RPMI8226 (cell line): ENCODE measurements at regions not wholly inside any gene's neighbourhood (a gene's known extent, or its start where the extent isn't known, plus 50 kb on each side); places are given as distances from the start of the nearest gene placed in this dataset.

Experiments used
- DNase-seq: peaks from one replicate; pipeline ENCODE4 v3.0.0-alpha.2; 2015

- no peak for DNase-seq
Observed at GRCh38 chr1:219993554-219994433, 52.5 kb downstream of the EPRS1 start.

DNA sequence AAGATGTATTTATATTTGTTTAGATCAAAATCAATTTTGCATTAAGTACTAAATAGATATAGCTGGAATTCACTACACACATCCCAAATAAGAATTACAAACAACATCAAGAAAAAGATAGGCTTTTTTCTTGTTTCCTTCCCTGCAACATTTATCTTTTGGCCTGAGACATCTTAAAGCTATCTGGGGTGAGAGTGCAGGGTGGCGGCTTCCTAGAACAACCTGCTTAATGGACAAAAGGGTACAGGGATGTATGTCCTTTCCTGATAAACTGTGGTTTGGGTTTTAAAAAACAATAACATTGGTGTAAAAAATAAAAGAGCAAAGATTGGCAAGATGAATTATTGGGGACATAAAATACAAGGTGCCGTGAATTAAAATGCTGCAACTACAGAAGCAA, 54.4 kb downstream of the EPRS1 start:
- DNase-seq = no peak

- no peak for DNase-seq
Observed at GRCh38 chr1:219991511-219991810, 54.8 kb downstream of the EPRS1 start.

GRCh38 chr1:219990782-219991510, 55.4 kb downstream of the EPRS1 start:
- DNase-seq = peak; percentile 34

- no peak for DNase-seq
Observed at GRCh38 chr1:219989766-219990165, 56.5 kb downstream of the EPRS1 start.

- DNase-seq = no peak
Observed at GRCh38 chr1:219988818-219989217, 57.5 kb downstream of the EPRS1 start.

GRCh38 chr1:219988387-219988786, 57.9 kb downstream of the EPRS1 start:
- no peak for DNase-seq

DNA sequence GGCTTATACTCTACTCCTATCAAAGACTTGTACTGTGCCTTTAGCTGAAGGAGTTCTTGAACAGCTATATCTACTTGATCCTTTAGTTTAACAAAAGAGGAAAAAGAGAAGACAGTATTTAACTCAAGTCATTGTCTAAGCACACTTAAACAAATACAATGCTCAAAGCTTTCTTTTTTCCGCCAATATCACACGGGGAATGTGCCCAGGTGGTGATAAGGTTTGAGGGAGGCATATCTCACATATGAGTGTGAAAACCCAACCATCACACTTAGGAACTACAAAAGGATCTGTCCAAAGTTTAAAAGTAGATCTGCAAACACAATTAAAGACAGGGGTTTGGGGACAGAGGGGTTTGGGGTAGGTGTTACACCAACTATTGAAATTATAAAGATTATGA, 59.0 kb upstream of the SLC30A10 start:
- DNase-seq = no peak

GRCh38 chr1:219985169-219985568, 56.8 kb upstream of the SLC30A10 start:
- no peak for DNase-seq
